Mucosa of descending colon (tissue), 3 donors: ENCODE measurements at regions not wholly inside any gene's neighbourhood (a gene's known extent, or its start where the extent isn't known, plus 50 kb on each side); places are given as distances from the start of the nearest gene placed in this dataset.

Experiments used
- ATAC-seq: fragments of 200-7000 bp; cut with Tn5 transposase; one replicate; pipeline ENCODE4 v1.9.1; 2020; ENCODE audit warnings: mild to moderate bottlenecking, moderate library complexity
- DNase-seq, 3 donors: peaks; one replicate each; pipeline ENCODE4 v3.0.0-alpha.2; 2020
- H3K36me3 ChIP-seq: fragments of 200-600 bp; one replicate; pipeline ENCODE4 v1.8.0; 2021; ENCODE audit warnings: low read depth, mild to moderate bottlenecking
- H3K4me1 ChIP-seq: fragments of 200-600 bp; one replicate; pipeline ENCODE4 v1.8.0; 2021; ENCODE audit warnings: low read depth, mild to moderate bottlenecking
- H3K4me3 ChIP-seq: fragments of 200-600 bp; one replicate; pipeline ENCODE4 v1.8.0; 2021; ENCODE audit warnings: mild to moderate bottlenecking
- H3K9me3 ChIP-seq: fragments of 200-600 bp; one replicate; pipeline ENCODE4 v1.8.0; 2021; ENCODE audit warnings: mild to moderate bottlenecking
- intact Hi-C, 2 donors: fragments of 100-400 bp; cut with DNase I in 1 of 2; cut with micrococcal nuclease in 1 of 2; formaldehyde crosslinking; loops; one replicate each; pipeline versions ENCODE4 v1.11.0 to v1.11.1; 2022; cut with DNase I, micrococcal nuclease
- TF ChIP-seq, protein P1 (sequence below): fragments of 200-600 bp; IDR thresholded peaks from one replicate; pipeline ENCODE4 v1.8.0; 2022; ENCODE audit warnings: antibody characterized with exemption, mild to moderate bottlenecking
- donor health status: DM: no; HTN: no; CAD: no; lungs with moderate emphysema.
- donor health status: DM: no; HTN: no; CAD: no.
- donor health status: DM: no; HTN: yes; CAD: no.

DNA sequence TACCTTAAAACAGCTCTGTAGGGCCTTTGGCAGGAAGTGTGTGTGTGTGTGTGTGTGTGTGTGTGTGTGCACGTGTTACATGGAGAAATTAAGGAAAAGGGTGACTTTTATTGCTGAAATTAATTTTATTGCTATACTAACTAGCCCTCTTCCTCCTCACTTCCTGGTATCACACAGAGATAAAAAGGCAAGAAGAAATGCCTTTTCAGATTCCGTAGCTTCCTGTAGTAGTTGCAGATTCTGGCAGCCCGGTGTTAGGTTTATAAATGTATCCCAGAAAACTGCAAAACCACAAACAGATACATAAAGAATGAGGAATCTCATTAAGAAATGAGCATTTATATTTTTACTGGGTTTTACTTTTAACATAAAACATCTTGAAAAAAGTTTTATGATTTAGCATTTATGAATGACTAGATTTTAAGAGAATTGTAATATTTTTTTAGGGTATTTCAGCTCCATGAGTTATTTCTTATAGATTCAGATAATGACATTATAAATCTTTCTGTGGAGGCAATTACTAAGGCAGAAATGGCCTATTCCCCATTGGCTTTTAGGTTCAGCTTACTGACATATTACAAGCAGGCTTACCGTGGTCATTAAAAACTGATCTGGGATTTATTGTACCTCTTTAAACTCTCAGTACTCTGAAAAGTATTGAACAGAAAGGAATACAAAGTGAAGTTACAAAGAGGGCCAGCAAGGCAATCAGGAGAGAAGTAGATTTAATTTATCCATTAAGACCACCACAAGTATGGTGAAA, 249.1 kb upstream of the TSHZ2 start:
- intact Hi-C loops, result no loop called here
- Histone ChIP-seq H3K9me3 (no peaks in the 10 kb centered on the region), H3K4me1 (no peaks in the 10 kb centered on the region), H3K4me3 (no peak overlapping the region), H3K36me3 (no peaks in the 10 kb centered on the region)
- TF ChIP-seq, protein P1, sequence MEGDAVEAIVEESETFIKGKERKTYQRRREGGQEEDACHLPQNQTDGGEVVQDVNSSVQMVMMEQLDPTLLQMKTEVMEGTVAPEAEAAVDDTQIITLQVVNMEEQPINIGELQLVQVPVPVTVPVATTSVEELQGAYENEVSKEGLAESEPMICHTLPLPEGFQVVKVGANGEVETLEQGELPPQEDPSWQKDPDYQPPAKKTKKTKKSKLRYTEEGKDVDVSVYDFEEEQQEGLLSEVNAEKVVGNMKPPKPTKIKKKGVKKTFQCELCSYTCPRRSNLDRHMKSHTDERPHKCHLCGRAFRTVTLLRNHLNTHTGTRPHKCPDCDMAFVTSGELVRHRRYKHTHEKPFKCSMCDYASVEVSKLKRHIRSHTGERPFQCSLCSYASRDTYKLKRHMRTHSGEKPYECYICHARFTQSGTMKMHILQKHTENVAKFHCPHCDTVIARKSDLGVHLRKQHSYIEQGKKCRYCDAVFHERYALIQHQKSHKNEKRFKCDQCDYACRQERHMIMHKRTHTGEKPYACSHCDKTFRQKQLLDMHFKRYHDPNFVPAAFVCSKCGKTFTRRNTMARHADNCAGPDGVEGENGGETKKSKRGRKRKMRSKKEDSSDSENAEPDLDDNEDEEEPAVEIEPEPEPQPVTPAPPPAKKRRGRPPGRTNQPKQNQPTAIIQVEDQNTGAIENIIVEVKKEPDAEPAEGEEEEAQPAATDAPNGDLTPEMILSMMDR, result no peak
- ATAC-seq (no peak), DNase-seq (no peak)

- intact Hi-C loops, result no loop called here
Observed at GRCh38 chr20:52708137-52708536, 264.0 kb upstream of the TSHZ2 start.

DNA sequence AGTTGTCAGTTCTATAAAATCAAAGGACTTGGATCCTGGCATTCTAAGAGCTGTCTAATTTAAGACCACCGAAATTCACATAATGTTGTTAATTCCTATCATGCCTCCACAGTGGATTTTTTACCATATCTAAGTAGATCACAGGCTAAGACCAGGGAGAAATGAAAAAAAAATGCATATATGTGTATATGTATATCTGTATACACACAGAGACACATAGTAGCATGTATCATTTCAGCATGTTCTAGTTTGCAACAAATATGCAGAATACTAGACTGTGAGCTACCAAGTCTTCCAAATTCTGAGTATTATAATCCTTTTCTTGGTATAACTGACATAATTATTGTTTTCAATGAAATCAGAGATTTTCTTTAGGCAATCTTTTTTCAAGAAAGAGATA, 267.6 kb upstream of the TSHZ2 start:
- H3K36me3 ChIP-seq, result no peaks in the 10 kb centered on the region
- intact Hi-C loops, result no loop called here
- no peak for ATAC-seq
- H3K9me3 ChIP-seq, result no peaks in the 10 kb centered on the region
- no peak for DNase-seq
- H3K4me3 ChIP-seq, result no peak overlapping the region
- no peaks in the 10 kb centered on the region for H3K4me1 ChIP-seq
- TF ChIP-seq, protein P1, result no peak

More at GRCh38 chr20:52708137-52708536, 264.0 kb upstream of the TSHZ2 start:
- H3K4me3 ChIP-seq, result no peak overlapping the region
- no peaks in the 10 kb centered on the region for H3K4me1 ChIP-seq
- DNase-seq (no peak), ATAC-seq (no peak)
- TF ChIP-seq, protein P1, result no peak
- no peaks in the 10 kb centered on the region for H3K9me3 ChIP-seq
- no peaks in the 10 kb centered on the region for H3K36me3 ChIP-seq

DNA sequence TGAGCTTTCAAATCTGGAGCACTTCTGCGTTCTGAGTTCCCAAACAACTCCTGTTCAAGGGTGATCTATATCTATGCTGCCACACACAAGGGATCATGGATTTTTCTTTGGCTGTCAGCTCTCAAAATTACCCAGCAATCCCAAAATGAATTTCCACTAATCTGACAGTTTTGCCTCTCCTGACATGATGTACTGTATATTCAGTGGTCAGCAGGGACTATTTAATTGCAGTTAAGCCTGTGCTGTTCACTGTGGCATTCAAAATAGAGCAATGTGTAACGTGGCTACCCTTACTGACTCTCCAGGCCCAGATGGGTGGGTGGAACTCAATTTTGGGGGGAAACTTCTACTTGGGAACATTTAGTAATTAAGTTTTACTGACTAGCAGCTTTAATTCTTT, 283.8 kb upstream of the TSHZ2 start:
- Histone ChIP-seq H3K36me3 (no peaks in the 10 kb centered on the region), H3K4me1 (no peaks in the 10 kb centered on the region), H3K4me3 (no peak overlapping the region), H3K9me3 (no peaks in the 10 kb centered on the region)
- TF ChIP-seq, protein P1, result no peak
- intact Hi-C loops, result no loop called here
- DNase-seq, result no peak
- ATAC-seq, result no peak

- no peak overlapping the region for H3K4me3 ChIP-seq
- no peaks in the 10 kb centered on the region for H3K9me3 ChIP-seq
- intact Hi-C loops, result no loop called here
- ATAC-seq (no peak), DNase-seq (no peak)
- TF ChIP-seq, protein P1, result no peak
- no peaks in the 10 kb centered on the region for H3K36me3 ChIP-seq
- H3K4me1 ChIP-seq, result no peaks in the 10 kb centered on the region
Observed at GRCh38 chr20:52684905-52685304, 287.3 kb upstream of the TSHZ2 start.
